ENCODE measurements at regions not wholly inside any gene's neighbourhood (a gene's known extent, or its start where the extent isn't known, plus 50 kb on each side); places are given as distances from the start of the nearest gene placed in this dataset.

GRCh38 chr2:196318517-196319377 is 147.4 kb upstream of the STK17B start:
- no peak for DNase-seq

GRCh38 chr2:196322973-196323810 is 151.8 kb upstream of the STK17B start:
- no peak for DNase-seq

GRCh38 chr2:196324211-196324610 is 152.8 kb upstream of the STK17B start:
- DNase-seq = no peak

GRCh38 chr2:196328088-196328680 is 156.8 kb upstream of the STK17B start:
- DNase-seq = no peak

GRCh38 chr2:196329959-196330358 is 158.6 kb upstream of the STK17B start:
- DNase-seq = no peak

- DNase-seq = no peak
Observed at GRCh38 chr2:196330645-196331044, 159.3 kb upstream of the STK17B start.

GRCh38 chr2:196331143-196331542 is 159.8 kb upstream of the STK17B start:
- no peak for DNase-seq

GRCh38 chr2:196331851-196332250 is 160.5 kb upstream of the STK17B start:
- DNase-seq = no peak

GRCh38 chr2:196333397-196333796 is 162.0 kb upstream of the STK17B start:
- no peak for DNase-seq

GRCh38 chr2:196334710-196335109 is 163.3 kb upstream of the STK17B start:
- DNase-seq = no peak

- DNase-seq = no peak
Observed at GRCh38 chr2:196335221-196335634, 163.8 kb upstream of the STK17B start.

GRCh38 chr2:196336207-196336606 is 164.8 kb upstream of the STK17B start:
- DNase-seq = no peak

GRCh38 chr2:196336715-196337114 is 165.3 kb upstream of the STK17B start:
- no peak for DNase-seq

- DNase-seq = peak; percentile 14
Observed at GRCh38 chr2:196337208-196337953, 166.0 kb upstream of the STK17B start.

- no peak for DNase-seq
Observed at GRCh38 chr2:196338440-196338839, 167.1 kb upstream of the STK17B start.

- DNase-seq = no peak
Observed at GRCh38 chr2:196341277-196341841, 170.0 kb upstream of the STK17B start.

GRCh38 chr2:196344397-196344796 is 173.0 kb upstream of the STK17B start:
- no peak for DNase-seq

- DNase-seq = no peak
Observed at GRCh38 chr2:196353717-196354116, 182.3 kb upstream of the STK17B start.

- DNase-seq = no peak
Observed at GRCh38 chr2:196354186-196354585, 182.8 kb upstream of the STK17B start.

GRCh38 chr2:196356332-196356731 is 185.0 kb upstream of the STK17B start:
- DNase-seq = no peak

- no peak for DNase-seq
Observed at GRCh38 chr2:196360650-196361049, 189.3 kb upstream of the STK17B start.

- DNase-seq = no peak
Observed at GRCh38 chr2:196361606-196362326, 190.4 kb upstream of the STK17B start.

Measured in activated naive CD4-positive, alpha-beta T cell treated with Interleukin-2 at 50 U/mL for 16 hours (primary cell).